ENCODE measurements at regions not wholly inside any gene's neighbourhood (a gene's known extent, or its start where the extent isn't known, plus 50 kb on each side); places are given as distances from the start of the nearest gene placed in this dataset.
"Not testable (repeated sequence)": the region's sequence is repeated elsewhere in the genome, so short reads cannot be mapped to it uniquely, and the experiment has no call there.

DNA sequence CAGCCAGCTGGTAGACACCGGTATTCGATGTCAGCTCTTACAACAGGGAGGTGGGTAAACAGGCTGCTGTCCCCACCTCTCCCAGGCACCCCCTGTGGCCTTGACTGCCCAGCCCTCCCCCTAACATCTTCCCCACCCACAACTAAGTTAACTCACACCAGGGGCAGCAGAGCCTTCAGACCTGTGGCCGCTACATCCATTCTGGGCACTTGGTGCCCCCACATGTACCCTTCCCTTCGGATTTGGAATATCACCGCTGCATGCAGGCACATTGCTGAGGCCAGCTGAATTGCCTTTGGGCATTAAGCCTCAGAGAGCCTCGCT lies 130.3 kb downstream of the MYCN start:
- DNase-seq, result no peak

DNA sequence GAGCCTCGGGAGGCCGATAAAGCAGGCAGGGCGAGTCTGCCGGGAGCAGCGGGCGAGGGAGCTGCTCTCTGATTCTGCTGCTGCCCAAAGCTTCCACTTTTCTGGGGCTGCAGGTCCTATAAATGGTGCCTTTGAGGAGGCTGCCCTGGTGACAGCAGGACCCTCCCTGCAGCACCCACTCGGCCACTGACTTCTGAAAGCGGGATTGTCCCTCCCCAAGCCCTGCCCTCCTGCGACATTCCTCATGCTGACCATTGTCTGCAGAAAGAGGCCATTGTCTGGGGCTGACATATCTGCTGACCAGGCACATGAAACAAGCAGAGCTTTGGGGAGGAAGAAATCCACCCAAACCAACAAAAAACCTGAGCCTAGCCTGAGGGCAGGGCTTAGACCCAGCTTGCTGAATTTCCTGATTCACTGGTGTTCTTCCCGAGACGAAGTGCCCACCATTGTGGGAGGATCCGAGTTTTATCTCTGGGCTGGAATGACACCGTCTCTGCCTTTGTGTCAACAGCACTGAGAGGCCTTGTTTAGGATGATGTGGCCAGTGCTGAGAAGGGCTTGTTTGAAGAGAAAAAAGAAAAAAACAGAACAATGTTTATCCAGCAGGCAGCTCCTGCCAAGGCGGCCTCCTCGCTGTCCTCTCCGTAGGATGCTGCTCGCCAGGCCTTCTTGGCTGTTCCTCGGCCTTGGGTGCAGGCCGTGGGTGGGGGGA lies 129.7 kb downstream of the MYCN start:
- DNase-seq, result no peak

DNA sequence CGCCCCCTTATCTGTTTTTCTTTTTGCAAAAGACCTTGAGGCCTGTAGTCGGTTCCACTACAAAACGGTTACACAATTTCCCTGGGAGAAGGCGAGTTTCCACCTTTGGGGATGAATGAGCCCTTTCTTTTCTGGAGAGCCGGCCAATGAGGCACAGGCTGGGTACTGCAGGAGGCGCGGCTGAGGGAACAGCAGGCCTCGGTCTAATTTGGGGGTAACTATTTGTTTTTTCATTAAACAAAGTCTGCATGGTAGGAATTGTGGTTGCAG lies 129.2 kb downstream of the MYCN start:
- no peak for DNase-seq

DNA sequence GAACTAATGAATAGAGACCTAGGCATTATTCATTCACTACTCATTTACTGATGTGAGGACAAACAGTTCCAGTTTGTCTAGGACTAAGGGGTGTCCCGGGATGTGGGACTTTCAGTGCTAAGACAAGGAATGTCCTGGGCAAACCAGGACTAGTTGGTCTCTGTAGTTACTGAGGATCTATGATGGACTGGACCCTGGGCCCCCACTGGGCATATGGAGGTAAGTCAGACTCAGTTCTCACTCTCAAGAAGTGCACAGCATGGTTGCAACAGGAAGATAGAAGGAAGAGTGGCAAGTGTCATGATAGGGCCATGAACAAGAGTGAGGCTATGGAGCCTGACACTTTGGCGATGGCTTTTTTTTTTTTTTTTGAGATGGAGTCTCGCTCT lies 128.2 kb downstream of the MYCN start:
- DNase-seq, result no peak

DNA sequence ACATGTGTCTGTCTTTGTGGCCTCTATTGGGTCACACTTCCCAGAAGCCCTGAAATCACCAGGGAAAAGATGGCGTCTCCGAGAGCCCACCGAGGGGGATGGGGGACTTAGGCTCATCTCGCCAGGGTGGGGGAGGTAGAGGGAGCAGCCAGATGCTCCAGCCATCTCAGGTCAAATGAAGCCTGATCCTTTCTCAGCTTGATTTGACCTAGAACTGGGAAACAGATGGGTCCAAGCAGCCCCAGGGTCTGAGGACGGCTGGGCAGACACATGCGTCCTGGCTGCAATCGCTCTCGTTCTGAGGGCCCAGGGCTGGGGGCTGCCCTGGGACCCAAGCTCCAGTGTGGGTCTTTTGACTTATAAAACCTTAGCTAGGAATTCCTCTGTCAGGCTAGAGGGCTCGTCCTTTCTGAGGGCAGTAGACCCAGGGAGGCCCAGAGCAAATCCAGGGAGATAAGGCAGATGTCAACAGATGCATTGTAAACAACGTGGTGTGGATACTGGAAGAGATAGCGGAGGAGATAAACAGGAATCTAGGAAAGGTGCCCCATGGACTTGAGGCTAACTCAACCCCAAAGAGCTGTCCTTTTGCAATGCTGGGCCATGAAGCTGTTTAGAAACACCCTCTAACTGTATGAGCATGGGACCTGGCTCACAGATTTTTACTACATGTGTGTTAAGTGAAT lies 127.7 kb downstream of the MYCN start:
- no peak for DNase-seq

DNA sequence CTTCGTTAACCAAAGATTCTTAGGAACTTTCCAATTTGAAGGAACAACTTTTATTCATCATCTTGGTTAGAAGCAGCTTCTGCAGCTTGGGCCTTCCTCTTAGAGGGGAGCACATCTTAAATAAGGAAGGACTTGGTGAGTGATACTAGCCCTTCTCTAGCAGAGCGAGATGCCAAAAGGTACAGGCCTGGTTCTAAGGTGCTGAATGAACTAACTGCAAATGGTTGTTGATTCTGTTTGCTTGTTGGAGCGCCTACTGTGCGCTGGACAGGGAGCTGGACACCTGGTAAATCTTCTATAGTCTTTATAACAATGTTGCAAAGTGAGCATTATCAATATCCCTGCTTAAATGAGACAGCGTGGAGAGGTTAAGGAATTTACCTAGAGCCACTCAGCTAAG lies 127.1 kb downstream of the MYCN start:
- DNase-seq, result no peak

DNA sequence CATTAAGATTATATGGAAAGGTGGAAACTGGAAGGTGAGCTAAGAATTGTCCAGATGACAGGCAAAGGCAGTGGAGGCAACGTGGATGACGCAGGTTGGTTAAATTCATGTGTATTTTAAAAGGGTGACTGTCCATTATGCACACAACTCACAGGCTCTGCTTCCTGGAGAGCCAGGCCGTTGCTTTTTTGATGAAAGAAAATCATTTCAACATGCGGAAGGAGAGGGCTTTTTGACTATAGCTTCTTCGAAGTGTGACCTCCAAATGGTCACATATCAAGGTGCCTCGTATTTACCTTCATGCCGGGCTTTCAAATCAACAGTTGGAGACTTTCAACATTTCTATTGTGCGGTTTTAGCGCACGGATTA lies 126.7 kb downstream of the MYCN start:
- no peak for DNase-seq

DNA sequence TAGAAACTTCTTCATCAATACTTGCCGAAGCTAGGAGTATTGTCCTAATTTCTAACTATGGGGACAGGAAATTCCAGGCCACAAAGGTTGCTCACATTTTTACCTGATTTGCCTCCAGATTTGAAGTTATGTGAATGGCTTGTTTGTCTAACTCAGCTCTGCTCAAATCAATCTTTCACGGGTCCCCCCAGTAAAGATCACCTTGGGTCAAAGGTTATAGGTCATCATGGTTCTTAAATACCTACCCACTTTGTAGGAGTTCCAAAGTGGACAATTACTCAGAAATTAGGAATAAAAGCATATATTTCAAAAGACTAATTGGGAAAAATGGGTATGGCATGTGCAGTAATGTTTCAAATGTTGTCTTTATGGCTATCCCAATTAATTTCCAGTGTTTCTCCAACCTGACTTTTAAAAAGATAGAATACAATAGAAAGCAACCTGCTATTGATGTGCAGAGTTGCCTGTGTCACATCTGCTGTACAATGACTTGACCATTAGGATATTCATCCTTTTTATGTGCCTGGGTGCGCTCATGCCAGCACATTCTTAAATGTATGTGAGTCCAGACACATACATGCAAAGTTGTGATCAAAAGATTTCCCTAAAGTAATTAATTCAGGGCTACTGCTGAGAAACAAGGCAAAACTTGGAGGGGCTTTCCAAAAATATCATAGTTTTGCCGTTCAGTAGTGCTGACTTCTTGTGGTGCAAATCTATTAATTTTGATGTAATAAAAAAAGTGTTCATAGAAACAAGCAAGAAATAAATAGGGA lies 126.1 kb downstream of the MYCN start:
- no peak for DNase-seq

DNA sequence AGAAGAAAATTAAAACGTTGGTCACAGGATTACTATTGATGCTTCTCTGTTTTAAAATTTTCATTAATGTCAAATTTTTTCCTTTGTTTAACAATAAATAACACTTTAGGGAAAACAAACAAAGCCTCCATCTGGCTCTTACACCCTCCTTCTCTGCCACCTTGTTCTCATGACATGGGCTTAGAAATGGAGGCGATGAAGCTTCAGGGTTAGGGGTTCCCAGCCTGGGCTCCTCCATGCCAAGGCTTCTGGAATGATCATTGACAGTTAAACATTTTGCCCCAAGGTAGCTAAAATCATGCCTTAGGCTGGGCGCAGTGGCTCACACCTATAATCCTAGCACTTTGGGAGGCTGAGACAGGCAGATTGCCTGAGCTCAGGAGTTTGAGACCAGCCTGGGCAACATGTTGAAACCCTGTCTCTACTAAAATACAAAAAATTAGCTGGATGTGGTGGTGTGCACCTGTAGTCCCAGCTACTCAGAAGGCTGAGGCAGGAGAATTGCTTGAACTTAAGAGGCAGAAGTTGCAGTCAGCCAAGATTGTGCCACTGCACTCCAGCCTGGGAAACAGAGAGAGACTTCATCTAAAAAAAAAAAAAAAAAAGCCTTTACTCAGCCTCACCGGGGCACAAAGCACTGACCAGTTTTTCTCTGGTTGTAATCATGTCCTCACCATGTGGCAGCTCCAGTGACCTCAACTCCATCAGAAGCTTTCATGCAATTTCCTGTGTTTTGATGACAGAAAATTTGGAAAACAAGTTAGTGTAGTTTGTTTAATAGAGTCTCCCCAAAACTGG lies 125.1 kb downstream of the MYCN start:
- DNase-seq, result not testable (repeated sequence)

DNA sequence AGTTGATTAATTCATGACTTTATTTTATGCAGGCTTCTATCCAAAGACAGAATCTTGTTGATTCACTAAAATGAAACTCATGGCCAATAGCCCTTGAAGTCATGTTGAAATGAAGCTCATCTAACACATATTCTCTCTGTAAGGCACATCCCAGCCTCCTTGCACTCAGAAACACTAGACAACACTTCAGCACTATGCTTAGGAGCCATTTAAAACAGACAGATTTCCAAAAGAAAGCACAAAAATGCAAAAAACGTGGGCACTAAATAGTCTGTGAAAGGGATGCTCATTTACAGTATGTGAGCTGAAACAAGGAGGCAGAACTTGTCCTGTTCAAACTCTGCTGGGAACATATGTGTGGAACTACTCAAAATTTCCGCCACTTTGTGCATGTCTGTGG lies 124.4 kb downstream of the MYCN start:
- DNase-seq, result no peak

DNA sequence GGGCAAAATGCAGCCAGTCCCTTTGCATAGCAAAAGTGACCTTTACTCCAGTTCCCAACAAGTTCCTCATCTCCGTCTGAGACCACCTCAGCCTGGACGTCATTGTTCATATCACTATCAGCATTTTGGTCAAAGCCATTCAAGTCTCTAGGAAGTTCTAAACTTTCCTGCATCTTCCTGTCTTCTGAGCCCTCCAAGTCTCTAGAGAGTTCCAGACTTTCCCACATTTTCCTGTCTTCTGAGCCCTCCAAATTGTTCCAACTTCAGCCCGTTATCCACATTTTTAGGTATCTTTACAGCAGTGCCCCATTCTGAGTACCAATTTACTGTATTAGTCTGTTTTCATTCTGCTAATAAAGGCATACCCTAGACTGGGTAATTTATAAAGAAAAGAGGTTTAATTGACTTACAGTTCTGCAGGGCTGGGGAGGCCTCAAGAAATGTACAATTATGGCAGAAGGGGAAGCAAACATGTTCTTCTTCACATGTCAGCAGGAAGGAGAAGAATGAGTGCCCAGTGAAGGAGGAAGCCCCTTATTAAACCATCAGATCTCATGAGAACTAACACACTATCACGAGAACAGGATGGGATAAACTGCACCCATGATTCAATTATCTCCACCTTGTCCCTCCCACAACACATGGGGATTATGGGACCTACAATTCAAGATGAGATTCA lies 123.7 kb downstream of the MYCN start:
- DNase-seq, result no peak

DNA sequence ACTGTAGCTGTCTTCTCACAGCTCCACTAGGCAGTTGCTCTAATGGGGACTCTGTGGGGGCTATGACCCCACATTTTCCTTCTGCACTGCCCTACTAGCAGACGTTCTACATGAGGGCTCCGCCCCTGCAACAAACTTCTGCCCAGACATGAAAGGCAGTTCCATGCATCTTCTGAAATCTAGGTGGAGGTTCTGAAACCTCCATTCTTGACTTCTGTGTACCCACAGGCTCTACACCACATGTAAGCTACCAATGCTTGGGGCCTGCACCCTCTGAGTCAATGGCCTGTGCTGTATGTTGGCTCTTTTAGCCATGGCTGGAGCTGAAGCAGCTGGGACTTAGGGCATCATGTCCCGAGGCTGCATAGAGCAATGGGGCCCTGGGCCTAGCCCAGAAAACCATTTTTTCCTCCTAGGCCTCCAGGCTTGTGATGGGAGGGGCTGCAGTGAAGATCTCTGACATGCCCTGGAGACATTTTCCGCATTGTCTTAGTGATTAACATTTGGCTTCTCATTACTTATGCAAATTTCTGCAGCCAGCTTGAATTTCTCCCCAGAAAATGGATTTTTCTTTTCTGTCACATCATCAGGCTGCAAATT lies 123.0 kb downstream of the MYCN start:
- DNase-seq, result no peak

DNA sequence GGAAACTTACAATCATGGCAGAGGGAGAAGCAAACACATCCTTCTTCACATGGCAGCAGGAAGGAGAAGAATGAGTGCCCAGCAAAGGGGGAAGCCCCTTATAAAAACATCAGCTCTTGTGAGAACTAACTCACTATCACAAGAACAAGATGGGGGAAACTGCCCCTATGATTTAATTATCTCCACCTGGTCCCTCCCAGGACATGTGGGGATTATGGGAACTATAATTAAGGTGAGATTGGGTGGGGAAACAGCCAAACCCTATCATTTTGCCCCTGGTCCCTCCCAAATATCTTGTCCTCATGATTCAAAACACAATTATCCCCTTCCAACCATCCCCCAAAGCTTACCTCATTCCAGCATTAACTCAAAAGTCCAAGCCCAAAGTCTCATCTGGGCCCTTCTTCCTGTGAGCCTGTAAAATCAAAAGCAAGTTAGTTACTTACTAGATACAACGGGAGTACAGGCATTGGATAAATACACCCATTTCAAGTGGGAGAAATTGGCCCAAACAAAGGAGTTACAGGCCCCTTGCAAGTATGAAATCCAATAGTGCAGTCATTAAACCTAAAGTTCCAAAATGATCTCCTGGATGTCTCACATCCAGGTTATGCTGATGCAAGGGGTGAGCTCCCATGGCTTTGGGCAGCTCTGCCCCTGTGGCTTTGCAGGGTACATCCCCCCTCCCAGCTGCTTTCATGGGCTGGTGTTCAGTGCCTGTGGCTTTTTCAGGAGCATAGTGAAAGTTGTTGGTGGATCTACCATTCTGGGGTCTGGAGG lies 122.3 kb downstream of the MYCN start:
- DNase-seq, result no peak

DNA sequence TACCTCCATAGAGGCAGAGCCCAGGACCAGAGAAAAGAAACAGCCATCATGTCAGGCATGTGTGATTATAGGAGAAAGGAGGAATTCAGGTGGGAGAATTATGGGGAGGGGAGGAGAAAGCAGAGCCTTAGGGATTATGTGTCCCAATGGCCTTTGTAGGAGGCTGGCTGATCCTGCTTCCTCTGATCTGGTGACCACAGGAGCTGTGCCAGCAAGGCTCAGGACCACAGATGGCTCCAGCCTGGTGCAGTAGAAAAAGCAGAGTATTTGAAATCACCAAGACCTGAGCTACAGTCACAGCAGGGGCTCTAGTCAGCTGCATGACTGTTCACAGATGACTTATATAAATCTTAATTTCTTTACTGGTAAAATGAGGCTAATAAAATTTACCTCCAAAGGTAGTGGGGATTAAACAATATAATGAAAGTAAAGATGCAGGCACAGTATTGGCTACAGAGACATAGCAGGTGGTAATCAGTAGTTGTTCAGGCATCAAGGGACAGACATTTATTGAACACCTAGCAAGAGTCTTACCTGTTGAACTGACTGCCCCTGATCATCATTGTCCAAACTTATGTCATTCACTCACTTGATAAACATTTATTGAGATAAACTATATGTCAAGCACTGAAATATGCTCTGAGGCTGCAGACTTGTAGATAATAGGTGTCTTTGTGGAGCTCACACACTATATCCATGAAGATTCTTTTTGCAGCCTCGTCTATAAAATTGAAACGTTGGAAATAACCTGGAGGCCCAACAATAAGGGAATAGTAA lies 121.3 kb downstream of the MYCN start:
- DNase-seq, result no peak

DNA sequence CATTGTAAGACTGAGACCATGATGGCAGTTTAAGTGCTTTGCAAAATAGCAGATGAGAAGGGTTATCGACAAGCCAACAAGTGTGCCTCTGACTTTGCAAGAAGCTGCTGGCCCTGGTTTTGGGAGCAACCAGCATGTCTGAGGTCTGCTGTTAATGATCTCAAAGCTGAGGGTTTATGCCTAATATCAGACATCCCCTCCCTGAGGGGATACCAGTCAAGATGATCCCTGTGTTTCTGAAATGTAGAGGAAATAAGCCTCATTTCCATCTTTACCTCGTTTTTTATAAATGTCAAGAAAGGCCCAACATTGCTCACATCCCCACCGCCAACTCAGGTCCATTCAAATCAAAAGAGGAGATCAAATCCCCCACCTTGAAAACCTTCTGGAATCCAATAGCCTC lies 120.6 kb downstream of the MYCN start:
- no peak for DNase-seq

DNA sequence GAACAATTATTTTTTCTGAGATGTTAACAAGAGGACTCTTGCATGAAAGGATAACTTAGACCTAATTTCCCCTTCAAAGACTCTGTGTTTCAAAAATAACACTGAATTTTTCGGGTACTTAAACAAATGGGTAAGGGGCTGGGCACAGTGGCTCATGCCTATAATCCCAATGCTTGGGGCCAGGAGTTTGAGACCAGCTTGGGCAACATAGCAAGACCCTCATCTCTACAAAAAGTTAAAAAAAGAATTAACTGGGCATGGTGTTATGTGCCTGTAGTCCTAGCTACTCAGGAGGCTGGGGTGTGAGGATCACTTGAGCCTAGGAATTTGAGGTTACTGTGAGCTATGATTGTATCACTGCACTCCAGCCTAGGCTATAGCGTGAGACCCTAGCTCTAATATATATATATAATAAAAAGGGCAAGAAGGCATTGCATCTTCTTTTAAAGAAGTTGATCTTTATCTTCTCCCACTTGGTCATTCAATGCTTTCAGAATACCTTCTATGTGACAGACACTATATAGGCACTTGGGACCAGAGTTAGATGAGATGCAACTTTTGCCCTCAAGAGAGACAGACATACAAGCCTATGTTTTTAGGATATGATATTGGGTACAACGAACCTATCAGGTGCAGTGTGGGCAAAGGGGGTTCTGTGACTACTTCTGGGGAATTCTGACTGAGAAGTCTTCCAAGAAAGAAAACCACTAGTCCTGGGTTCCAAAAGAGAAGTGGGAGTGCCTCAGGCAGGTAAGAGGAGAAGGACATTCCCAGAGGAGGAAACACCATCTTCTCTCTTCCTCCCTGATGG lies 120.0 kb downstream of the MYCN start:
- no peak for DNase-seq

DNA sequence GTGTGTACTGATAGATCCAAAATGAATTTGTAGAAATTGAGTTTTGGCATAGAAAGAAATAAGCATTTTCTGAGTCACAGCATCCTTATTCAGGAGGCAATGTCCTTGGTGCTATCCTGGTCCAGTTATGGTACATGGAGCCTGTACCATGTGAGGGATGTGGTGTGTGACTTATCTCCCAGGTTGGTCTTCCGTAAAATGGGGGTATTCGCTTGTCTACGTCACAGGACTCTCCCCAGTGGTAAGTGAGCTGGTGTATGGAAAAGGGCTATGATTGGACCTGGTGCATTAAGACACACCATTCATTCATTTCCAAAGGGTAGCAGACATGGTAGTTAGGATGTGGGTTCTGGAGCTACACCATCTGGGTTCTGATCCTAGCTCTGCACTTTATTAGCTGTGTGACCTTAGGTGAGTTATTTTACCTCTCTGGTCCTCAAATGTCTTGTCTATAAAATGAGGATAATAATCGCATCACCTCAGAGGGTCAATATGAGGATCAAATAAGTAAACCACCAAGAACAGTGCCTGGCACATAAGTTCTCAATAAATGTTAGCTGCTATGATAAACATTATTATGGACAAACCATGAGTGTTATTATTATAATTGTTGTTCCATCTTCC lies 119.2 kb downstream of the MYCN start:
- no peak for DNase-seq

DNA sequence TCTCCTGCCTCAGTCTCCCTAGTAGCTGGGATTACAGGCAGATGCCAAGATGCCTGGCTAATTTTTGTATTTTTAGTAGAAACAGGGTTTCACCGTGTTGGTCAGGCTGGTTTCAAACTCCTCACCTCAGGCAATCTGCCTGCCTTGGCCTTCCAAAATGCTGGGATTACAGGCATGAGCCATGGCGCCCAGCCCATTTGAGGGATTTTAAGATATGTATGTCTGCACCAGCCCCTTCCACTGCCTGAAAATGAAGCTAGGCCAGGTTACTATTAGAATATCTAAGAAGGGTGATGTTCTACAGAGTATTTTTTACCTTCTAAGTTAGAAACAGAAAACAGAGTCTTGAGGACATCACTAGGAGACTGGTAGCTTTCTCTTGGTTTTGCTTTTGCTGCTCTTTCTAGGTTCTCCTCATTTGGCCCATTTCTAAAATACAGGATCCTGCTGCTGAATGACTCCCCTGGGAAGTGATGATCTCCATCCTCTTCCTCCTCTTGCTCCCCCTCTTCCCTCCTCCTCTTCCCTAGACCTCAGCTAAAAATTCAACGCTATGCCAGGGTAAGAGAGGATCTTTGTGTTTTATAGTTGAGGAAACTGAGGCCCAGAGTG lies 118.5 kb downstream of the MYCN start:
- DNase-seq, result no peak

DNA sequence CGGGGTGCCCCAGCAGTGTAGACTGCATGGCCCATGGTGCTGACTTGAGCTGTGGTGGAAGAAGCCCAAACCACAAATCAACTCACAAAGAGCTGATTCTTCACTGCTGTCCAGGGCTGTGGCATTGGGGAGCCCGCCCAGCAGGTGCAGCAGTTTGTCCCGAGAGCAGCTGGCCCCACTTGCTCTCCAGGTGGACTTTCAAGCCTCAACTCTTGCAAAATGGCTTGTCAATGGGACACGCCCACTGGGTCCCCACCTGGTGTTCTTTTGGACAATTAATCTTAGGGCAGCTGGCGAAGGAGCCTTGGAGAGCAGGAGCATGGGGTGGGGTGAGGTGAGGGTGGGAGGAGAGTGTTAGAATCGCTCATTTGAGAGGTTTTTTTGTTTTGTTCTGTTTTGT lies 117.9 kb downstream of the MYCN start:
- DNase-seq, result no peak

Data from stimulated activated CD4-positive, alpha-beta T cell treated with anti-CD3 and anti-CD28 coated beads, Interleukin-12 subunit alpha, Interleukin-12 subunit beta, amount 100 ng/mL, for 4 hours (primary cell).